GM21737 (cell line): ENCODE measurements at regions not wholly inside any gene's neighbourhood (a gene's known extent, or its start where the extent isn't known, plus 50 kb on each side); places are given as distances from the start of the nearest gene placed in this dataset.

ENCODE experiments used
- ATAC-seq: cut with Tn5 transposase; IDR thresholded peaks from one replicate; pipeline ENCODE4 v1.9.1; 2021; ENCODE audit warnings: mild to moderate bottlenecking, moderate library complexity; ENCODE audit not compliant: unreplicated experiment

GRCh38 chr4:124330045-124330444, 382.5 kb downstream of the ANKRD50 start:
- ATAC-seq = no peak

DNA sequence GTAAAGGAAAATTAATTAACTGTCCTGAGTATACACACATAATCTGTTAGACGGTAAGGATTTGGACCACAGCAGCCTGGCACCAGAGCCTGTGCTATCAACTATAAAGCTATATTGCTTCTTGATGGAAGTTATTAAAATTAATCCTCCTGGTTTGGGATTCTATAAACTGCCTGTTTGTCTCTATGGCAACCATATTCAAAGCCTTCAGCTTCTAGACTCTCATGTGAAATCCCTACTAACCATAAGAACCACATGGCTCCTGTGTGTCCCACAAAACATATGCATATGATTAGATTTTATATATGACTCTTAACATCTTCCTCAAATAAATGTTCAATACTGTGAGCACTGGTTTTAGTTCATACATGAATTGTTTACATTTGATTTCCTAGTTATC, 380.8 kb downstream of the ANKRD50 start:
- no peak for ATAC-seq

- no peak for ATAC-seq
Observed at GRCh38 chr4:124333466-124333865, 379.1 kb downstream of the ANKRD50 start.

DNA sequence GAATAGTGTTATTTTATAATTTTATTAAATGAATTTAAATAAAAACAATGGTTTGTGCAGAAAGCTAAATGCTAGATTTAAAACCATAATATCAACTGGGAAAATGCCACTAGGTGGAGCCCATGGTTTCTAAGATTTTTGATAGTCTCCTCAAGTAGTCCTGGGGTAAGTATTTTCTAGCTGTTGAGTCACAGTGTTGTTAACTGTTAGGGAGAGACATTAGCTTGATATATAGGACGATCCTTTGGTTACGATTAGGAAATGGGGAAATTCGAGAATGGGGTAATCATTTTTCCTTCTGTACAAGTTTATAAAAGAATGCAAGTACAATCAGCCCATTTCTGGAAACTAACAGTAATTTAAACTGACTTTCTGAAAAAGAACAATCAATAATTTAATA, 378.4 kb downstream of the ANKRD50 start:
- ATAC-seq = no peak

- no peak for ATAC-seq
Observed at GRCh38 chr4:124337874-124338273, 374.7 kb downstream of the ANKRD50 start.

- ATAC-seq = no peak
Observed at GRCh38 chr4:124343661-124344171, 368.8 kb downstream of the ANKRD50 start.

GRCh38 chr4:124372916-124373315, 339.6 kb downstream of the ANKRD50 start:
- ATAC-seq = no peak

DNA sequence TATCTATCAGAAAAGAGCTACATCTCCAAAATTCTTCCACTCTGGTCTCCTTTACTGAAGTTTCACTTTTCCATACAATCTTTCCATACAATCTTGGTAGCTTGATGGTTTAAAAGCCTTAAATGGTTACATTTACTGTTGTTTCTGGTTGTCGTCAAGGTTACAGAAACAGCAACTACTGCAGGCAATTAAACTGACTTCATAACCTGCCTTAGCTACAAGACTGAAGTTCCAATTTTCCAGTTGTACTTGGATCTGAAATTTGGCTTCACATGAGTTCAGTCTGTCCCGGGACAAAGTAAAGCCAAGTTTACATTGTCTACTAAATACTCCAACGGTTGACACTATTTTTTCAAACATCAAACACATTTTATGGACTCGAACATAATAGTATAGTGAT, 326.4 kb downstream of the ANKRD50 start:
- ATAC-seq = no peak

GRCh38 chr4:124386648-124387047, 325.9 kb downstream of the ANKRD50 start:
- no peak for ATAC-seq

- no peak for ATAC-seq
Observed at GRCh38 chr4:124389591-124389990, 322.9 kb downstream of the ANKRD50 start.

- ATAC-seq = no peak
Observed at GRCh38 chr4:124390861-124391260, 321.7 kb downstream of the ANKRD50 start.

DNA sequence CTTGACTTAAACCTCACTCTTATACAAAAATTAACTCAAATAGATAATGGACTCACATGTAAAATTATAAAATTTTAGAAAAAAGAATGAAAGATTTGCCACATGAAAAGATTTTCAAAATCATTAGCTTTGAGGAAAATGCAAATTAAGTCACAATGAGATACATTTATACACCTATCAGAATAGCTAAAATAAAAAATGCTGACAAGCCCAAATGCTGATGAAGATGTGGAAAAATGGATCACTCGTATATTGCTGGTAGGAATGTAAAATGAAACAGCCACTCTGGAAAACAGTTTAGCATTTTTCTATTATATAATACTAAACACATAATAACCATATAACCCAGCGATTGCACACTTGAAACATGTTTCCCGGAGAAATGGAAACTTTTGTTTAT, 316.2 kb downstream of the ANKRD50 start:
- ATAC-seq = no peak

- no peak for ATAC-seq
Observed at GRCh38 chr4:124401606-124402005, 310.9 kb downstream of the ANKRD50 start.

GRCh38 chr4:124409044-124409443, 303.5 kb downstream of the ANKRD50 start:
- no peak for ATAC-seq

GRCh38 chr4:124414276-124415040, 298.1 kb downstream of the ANKRD50 start:
- ATAC-seq = no peak

GRCh38 chr4:124415146-124415545, 297.4 kb downstream of the ANKRD50 start:
- ATAC-seq = no peak

- ATAC-seq = no peak
Observed at GRCh38 chr4:124417371-124417770, 295.2 kb downstream of the ANKRD50 start.

DNA sequence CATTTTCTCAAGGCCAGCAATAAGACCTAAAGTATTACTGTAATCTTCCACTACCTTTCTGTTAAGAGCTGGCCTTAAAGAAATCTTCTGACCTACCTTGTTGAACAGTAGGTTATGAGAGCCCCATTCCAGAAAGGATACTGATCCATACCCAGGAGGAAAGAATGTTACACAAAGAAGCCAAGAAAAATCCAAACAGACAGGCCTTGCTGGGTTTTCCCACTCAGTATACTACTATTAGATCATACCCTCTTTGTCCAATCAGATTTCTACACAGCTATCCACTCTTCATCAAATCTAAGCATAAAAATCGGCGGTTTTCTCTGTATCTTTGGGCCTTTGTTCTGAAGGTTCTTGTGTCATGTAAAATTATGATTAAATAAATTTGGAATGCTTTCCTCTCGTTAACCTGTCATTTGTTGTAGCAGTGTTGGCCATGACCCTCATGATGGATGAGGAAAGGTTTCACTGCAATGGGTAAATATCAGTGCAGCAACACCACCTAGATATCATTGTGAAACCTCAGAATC, 292.3 kb downstream of the ANKRD50 start:
- no peak for ATAC-seq

DNA sequence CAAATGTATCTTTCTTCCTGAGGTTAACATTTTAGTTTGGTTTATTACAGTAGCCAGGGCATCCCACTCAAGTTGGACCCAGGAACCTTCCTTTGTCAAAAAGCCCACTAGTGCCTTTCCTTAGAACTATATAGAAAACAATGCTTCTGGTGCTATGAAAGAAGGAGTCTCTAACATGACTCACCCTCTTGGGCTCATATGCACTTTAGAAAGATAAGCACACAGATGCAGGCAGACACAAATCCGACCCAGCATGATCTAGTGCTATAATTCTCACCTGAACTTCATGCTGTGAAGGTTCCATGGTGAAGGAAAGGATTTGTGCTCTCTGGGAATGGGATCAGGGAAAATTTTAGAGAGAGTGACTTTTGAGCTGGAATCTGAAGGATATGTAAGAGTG, 289.4 kb downstream of the ANKRD50 start:
- ATAC-seq = no peak

GRCh38 chr4:124426279-124426678, 286.3 kb downstream of the ANKRD50 start:
- no peak for ATAC-seq

- no peak for ATAC-seq
Observed at GRCh38 chr4:124427095-124427767, 285.3 kb downstream of the ANKRD50 start.

DNA sequence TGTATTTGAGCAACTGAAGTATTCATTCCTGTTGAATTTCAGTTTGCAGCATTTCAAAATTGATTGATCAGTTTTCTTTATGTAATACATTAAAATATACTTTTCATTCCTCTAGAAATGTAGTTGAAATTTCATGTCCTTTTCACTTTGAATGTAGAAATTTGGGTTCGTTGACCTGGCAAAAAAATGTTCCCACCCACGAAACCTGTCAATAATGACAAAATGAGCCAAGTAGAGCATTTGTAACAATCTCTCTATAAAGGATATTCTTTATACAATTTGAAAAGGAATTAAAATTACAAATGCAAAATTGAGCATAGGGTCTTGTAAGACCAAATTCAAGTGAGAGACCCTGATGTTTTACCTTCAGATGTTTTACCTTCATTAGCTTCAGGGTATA, 283.9 kb downstream of the ANKRD50 start:
- no peak for ATAC-seq
